ENCODE measurements at regions not wholly inside any gene's neighbourhood (a gene's known extent, or its start where the extent isn't known, plus 50 kb on each side); places are given as distances from the start of the nearest gene placed in this dataset.

DNA sequence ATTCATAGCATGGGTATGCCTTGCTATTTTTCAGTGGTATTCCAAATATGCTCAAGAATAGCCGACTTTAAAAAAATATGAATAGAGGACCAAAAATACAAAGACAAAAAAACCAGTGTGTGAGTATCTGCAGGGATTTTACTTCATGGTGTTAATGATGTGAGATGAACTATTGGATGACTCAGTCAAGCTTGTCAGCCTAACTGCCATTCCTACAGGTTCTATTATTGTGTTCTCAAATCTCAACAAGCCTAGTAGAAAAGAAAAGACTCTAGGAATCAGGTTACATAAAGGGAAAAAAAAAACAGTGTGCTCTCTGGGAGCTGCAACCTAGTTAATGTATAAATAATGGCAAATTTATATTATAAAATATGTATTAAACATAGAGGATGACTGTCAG lies 588.4 kb upstream of the BTBD3 start:
- DNase-seq = no peak

DNA sequence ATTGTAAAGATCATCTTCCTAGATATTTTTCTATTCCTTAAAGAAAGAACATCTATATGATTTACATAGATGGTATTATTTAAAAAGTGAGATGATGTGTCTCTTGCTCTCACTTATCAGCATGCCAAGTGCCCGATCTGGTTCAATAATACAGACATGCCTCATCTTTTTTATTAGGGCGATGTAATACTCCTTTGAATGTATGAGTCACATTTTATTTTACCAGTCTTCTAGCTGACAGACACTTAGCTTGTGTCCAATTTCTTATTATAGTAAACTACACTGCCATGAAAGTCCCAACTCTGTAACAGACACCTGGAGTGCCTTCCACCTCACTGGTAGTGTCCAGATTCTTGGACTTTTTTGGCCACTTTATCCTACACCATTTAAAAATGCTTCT lies 586.6 kb upstream of the BTBD3 start:
- DNase-seq = no peak

DNA sequence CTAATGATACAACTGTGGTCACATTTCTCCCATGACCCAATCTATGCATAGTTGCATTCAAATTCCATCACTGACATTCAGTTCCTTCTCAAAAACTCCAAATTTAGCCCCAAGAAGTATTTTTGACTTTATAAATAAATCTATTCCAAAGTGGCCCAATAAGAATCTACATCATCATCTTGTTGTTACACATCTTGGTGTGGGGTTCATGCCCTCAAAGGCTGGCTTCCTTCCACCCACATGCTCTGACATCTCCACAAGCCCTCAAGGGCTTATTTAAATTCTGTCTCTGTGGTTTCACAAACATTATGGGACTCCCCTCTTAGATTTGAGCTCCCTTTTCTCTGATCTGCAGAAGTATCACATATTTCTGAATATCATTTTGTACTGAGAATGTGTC lies 585.3 kb upstream of the BTBD3 start:
- no peak for DNase-seq

DNA sequence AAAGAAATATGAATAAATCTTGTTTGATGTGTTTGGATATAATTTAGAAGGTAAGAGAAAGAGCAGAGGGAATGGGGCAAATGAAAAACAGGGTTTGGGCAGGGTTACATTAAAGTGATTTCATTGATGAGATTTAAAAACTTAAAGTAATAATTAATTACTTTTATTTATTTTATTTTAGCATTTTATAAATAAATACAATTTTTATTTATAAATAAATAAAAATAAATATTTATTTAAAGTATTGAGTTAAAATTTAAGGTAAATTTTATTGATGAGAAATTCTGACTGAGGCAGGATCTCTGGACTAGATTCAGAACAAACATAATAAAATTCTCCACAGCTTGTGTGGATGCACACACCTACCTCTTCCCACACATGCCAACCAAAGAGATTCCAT lies 584.1 kb upstream of the BTBD3 start:
- DNase-seq = no peak

DNA sequence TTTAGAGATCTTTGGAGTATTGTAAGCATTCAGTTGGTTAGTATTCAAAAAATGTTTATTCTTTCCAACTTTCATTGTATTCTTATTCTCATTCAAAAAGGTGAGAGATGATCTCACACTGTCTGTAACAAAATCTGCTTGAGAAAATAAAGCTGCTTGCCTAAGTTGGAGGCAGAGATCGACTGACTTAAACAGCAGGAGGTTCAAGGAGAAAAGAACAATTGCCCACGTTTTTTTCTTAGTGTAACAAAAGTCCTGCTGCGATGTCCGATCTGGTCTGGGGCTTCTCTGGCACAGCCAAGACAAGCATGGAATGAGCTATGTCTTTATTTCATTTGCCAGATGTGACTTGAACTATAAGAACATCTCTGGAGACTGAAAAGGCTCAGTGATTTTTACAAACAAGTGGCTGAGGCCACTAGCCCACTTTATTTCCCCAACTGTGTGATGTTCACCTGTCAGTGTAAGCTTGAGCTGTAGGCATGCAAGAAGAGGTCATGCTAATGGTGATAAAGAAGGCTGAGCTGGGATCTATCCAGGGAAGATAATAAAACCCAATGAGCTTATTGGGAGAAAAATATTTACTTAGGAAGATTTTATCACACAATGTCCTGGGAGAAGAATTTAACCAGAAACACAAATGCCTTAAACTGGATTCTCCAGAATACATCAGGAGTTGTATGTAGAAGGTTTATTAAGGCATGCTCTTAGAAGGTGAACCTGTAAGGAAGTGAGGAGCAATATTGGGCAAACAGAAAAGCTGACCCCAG lies 580.1 kb upstream of the BTBD3 start:
- no peak for DNase-seq

DNA sequence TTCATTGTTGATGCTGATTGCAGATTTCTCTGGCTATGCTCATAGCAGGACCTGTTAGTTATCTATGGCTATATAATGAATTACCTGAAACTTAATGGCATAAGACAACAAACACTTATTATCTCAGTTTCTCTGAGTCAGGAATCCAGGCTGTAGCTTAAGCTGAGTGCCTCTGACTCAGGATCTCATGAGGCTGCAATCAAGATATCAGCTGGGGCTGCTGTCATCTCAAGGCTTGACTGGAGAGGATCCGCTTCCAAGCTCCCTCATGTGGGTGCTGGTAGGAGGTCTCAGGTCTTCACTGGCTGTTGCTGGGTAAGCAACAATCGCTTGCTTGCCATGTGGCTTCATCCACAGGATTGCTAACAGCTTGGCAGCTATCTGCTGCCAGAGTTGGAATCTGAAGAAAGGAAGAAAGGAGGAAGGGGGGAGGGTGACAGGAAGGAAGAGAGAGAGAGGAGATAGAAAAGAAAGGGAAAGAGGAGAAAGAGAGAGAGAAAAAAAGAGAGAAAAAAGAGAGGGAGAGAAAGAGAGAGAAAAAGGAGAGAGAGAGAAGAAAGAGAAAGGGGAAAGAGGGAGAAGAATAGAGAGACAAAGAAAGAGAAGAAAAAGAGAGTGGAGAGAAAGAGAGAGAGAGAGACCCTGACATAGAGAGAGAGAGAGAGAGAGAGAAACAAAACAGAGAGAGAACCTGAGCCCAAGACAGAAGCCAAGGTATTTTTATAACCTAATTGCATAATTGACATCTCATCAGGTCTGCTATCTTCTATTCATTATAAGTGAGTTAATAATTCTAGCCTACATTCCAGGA lies 579.0 kb upstream of the BTBD3 start:
- DNase-seq = no peak

DNA sequence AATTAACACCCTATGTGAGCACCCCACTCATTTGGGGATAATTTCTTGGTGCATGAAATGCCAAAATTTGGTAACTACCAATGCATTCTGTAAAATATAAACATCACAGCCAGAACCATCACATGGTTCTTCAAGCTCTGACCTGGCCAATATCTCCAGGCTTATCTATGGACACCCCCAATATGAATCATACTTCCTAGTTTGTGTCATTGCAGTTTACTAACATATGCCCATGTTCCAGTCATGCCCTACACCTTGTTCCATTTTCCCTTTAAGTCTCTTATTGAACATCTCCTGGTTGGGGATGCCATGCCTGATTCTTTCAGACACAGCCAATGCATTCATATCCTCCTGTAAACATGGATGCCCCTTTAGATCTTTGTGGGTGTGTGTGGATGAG lies 572.8 kb upstream of the BTBD3 start:
- no peak for DNase-seq

DNA sequence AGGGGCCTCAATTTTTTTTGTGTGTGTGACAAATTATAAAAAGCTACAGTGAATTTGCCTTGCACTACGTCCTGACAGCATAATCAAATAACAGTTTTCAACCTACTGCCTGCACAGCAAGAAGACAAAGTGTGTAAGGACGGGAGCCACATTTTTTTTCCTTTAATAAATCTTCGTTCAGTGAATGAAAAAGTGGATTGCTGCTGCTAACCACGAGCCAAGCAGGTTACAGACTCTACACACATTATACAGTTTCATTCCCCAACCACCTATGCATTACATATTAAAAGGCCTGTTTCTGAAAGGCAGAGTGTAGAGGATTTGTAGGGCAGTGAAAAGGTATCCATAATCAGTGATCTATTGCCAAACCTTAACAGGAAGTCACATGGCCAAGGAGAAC lies 570.0 kb upstream of the BTBD3 start:
- no peak for DNase-seq

DNA sequence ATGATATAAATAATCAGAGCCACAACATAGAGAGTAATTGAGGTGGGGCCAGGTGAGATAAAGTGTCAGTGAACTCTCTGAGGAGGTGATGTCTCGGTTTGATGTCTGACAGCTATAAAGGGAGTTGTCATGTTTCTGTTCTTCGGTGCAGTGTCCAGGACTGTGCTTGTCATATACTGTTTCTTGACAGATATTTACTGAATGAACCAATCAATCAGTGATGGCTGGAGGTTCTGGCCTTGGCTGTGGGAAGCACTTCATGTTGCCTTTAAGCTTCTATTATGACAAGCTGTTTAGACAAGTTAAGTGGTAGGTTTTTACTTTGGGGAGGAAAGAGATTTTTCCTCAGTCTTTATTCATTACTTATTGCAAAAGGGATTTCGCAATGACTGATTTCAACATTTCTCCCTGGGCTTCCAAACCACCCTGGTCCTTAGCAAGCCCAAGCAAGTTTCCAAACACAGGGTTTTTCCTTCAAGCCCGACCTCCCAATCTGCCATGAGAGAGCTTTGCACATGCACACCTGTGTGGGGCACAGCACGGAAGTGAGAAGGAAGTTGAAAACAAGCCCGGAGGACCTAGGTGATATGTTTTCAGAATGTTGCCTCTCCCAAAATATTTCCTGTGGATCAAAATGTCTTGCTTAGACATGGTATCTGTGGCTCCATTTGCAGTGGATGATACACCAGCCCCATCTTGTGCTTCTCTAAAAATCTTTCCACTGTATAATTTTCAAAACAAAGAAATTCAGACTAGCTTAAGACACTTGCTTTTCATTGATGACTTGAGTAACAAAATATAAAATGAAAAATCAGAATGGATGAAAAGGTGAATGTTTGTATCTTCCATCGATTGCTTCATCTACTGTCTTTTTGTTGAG lies 567.3 kb upstream of the BTBD3 start:
- no peak for DNase-seq

DNA sequence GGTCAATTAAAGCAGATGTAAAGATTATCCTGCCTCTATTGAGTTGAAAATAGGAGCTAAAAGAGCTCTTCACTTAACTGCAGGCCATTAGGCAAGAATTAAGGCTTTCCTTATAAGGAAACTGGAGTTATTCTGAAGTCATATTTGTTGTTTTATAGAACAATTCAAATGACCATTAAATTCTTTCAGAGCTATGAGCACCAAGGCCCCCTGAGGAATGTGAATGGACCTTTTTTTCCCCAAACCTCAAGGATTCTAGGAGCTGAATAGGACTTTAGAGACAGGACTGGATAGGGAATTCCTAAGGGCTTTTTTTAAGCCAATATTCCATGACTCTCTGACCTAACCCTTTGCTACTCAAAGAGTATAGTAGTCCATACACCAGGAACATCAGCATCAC lies 565.7 kb upstream of the BTBD3 start:
- DNase-seq = no peak

DNA sequence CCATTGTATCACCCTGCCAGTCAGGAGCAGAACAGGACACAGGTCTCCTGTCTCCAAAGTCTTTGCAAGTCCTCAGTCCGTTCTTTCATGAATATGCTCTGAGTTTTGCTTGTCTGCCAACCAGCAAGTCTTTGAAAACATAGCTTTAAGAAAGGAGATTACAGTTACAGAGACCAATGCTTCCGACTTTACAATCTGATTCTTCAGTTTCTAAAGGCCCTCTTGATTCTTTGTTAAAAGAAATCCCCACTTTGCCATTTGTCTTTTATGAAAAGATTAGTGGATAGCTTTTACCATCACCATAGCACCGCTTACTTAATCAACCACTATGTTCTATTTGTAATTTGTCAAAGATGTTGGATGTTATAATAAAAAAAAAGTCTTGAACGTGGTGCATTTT lies 562.8 kb upstream of the BTBD3 start:
- no peak for DNase-seq

DNA sequence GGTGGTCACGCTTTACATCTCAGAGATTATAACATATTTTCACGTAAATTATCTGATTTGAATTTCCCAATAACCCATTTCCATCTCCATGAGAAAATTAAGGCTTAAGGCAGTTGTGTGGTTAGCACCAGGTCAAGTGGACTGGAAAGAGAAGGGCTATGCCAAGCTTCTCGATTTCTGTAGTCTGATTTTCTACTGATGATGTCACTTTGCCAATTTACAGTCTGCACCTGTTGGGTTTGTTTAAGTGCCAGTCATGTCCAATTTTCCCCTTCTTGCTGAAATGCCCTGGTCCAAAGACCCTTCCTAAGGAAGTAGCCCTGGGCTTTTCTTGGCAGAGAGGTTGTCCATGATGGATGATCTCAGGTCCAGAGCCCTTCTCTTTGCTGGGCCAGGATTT lies 562.3 kb upstream of the BTBD3 start:
- DNase-seq = no peak

DNA sequence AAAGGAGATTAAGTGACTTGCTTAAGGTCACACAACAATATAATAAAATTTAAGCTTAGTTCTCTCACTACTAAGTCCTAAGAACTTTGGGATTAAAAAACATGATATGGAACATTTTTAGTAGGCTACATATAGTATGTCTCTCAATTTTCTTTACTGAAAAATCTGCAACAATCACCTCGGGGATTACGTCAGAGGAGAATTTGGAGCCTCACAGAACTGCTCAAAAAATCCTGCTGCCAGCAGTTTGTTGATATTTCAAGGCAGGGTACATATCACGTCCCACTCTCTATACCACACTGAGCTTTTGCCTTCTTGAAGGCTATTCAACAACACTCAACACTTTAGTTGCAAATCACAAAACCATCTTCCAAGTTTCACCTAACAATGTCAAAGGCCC lies 561.6 kb upstream of the BTBD3 start:
- no peak for DNase-seq

DNA sequence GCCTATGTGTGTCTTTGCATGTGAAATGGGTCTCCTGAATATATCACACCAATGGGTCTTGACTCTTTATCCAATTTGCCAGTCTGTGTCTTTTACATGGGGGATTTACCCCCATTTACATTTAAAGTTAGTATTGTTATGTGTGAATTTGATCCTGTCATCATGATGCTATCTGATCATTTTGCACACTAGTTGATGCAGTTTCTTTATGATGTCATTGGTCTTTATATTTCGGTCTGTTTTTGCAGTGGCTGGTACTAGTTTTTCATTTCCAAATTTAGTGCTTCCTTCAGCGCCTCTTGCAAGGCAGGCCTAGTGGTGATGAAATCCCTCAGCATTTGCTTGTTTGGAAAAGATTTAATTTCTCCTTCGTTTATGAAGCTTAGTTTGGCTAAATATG lies 555.2 kb upstream of the BTBD3 start:
- no peak for DNase-seq

DNA sequence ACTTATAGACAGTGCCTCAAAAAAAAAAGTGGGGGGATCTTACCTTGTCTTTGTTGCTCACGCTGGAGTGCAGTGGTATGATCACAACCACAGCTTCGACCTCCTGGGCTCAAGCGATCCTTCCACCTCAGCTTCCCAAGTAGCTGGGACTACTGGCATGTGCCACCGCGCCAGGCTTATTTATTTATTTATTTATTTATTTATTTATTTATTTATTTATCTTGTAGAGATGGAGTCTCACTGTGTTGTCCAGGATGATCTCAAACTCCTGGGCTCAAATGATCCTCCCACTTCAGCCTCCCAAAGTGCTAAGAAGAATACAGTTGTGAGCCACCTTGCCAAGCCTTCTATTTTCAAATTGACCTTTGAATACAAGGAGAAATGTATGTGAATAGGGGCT lies 553.0 kb upstream of the BTBD3 start:
- DNase-seq = no peak

DNA sequence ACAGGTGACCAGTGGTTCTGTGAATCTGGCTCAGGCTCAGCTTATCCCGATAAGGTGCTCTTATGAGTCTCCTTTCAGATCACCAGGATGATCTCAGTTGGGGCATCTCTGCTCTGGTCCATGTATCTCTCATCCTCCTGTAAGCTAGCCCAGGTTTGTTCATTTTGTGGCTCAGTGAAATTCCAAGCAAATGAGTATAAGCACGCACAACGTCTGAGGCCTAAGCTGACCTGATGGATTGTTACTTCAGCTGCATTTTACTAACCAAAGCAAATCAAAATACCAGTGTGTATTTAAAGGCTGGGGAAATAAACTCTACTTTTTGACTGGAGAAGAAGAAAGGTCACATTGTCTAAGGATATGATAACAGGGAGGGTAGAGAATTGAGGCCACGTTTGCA lies 551.0 kb upstream of the BTBD3 start:
- no peak for DNase-seq

DNA sequence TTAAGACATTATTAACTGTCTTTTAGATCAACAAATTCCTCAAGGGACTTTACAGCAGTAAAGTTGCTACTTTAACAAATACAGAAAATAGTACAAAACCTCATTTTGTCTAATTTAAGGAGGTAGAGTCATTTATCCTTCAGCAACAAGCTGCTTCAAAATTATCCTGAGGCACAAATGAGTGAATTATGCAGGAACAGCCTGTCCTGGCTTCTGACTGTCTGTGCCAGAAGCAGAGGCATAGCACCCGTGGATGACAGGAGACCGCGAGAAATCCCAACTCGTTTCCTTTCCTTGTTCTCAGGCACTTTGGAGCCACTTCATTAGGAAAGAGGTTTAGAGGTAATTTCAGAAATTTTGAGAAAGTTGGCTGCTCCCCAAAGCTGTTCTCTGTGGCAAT lies 549.2 kb upstream of the BTBD3 start:
- no peak for DNase-seq

DNA sequence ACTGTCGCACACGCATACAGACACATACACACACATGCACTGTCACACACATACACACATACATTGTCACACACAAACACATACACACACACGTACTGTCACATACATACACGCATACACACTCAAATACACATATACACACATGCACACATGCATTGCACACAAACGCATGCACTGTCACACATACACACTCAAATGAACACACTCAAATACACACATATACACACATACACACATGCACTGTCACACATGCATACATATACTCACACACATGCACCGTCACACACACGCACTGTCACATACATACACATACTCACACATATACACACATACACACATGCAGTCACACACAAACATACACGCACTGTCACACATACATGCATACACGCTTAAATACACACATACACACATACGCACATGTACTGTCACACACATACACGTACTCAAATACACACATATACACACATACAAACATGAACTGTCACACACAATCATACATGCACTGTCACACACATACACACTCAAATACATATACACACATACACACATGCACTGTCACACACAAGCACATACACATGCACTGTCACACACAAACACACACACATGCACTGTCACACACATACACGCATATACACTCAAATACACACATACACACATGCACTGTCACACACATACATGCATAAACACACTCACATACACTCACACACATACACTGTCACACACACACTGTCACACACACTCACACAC lies 548.6 kb upstream of the BTBD3 start:
- DNase-seq = no peak

DNA sequence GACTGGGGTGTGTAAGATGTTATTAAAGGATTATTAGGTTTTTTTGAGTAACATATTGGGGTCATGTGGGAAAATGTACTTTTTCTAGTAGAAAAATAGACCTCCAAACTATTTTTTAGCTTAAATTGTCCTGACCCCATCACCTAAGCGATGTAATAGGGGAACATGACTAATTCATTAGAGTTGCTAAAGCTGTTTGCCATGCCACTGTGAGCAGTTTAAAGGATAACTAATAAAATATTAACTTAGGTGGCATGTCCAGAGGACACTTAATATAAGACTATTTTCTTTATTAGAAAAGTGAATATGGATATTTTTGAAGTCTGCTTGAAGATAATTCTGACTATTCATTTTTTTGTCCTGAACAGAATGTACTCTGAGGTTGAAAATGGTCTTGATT lies 545.9 kb upstream of the BTBD3 start:
- no peak for DNase-seq

DNA sequence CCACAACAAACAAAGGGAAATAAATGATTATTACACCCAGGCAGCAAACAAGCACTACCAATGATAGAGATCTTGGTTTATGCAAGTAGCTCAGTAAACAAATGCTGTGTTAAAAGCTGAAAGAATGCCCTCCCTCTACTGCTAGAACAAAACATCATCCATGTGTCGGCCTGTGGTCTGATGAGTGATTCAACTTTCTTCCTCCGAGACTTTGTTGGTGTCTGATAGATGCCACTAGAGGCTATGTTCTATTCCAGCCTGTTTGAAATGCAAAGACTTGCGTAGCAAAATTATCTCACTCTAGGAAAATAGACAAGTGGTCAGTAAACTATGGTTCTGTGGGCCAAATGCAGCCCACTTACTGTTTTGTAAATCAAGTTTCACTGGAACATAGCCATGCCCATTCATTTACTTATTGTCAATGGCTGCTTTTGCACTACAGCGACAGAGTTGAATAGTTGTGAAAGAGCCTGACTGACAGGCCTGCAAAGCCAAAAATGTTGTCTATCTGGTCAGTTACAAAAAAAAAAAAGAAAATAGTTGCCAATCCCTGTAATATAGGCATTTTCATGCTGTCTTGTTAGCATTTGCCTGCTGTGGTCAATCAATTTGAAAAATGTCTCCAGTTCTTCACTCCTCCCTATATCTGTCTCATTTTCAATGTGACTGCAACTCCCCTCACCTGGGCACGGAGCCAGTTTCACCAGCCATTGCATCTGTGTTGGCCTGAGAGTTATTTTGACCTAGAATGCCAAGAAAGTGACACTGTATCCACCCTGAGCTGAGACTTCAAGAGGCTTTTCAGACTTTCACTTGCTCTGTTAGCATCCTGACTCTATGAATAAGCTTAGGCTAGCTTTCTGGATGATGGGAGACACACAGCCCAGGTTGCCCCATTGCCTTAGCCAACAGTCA lies 544.6 kb upstream of the BTBD3 start:
- no peak for DNase-seq

DNA sequence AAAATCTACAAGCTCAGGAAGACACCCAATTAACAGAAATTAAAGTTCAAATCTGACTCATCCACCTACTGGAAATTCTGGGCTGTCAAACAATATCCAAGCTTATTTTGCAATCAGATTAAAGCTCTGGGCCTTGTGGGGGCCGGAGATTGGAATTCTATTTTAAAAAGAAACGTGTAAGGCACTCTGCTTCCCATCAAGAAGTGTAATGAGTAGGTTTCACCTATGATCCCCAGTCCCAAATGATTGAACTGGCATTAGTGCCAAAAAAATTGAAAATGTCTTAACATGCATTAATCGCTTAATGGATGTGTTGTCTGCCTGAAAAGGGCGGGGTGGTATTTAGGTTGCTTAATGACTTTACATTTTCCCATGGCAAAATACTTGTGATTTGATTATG lies 542.4 kb upstream of the BTBD3 start:
- DNase-seq = no peak

DNA sequence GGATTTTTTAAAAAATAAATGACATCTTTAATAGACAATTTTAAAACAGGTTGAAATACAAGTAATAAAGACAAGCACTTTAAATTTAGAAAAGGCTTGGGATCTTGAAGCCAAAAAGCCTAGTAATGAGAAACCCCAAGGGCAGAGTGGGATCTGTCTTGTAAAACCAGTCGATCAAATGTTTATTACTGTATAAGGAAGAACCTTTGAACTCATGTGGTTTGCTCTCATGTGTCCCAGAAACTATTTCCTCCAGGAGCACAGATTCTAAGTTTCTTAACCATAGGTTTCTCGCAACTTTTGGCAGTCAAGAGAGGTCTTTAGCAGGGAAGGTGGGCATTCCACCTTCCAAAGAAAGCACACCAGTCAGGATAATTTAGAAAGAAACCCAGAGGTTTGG lies 541.7 kb upstream of the BTBD3 start:
- no peak for DNase-seq
